GM12891 (cell line): ENCODE measurements at regions not wholly inside any gene's neighbourhood (a gene's known extent, or its start where the extent isn't known, plus 50 kb on each side); places are given as distances from the start of the nearest gene placed in this dataset.

ENCODE experiments used
- POLR2A ChIP-seq: IDR thresholded peaks from 2 replicates; pipeline ENCODE4 v1.6.1; 2011; ENCODE audit warnings: low read depth, low read length, control low read depth
- POLR2AphosphoS5 ChIP-seq: IDR thresholded peaks from 2 replicates; pipeline ENCODE4 v1.6.1; 2011; ENCODE audit warnings: low read depth, low read length, control low read depth
- POU2F2 ChIP-seq: IDR thresholded peaks from 2 replicates; pipeline ENCODE4 v1.6.1; 2011; ENCODE audit warnings: low read depth, mild to moderate bottlenecking, control low read depth, low read length, moderate library complexity

DNA sequence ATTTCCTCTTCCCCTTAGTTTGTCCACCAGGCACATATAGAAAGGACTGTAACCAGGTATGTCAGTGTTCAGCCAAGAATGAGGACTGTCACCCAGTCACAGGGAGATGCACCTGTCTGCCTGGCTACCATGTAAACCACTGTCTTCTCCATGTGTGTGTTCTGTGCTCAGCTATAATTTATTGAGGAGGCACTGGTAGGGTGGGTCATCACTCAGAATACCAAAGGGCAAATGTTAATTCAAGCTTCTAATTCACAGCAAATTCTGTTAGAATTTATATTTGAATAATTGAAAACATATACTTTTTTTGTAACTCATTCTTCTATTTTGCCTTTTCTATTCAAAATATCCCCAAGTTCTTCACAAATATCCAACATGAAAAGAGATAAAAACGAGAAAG lies 780.4 kb downstream of the MECOM start:
- no peak for TF ChIP-seq POLR2A
- TF ChIP-seq POLR2AphosphoS5 = no peak
- no peak for TF ChIP-seq POU2F2
